ENCODE measurements at regions not wholly inside any gene's neighbourhood (a gene's known extent, or its start where the extent isn't known, plus 50 kb on each side); places are given as distances from the start of the nearest gene placed in this dataset.

DNA sequence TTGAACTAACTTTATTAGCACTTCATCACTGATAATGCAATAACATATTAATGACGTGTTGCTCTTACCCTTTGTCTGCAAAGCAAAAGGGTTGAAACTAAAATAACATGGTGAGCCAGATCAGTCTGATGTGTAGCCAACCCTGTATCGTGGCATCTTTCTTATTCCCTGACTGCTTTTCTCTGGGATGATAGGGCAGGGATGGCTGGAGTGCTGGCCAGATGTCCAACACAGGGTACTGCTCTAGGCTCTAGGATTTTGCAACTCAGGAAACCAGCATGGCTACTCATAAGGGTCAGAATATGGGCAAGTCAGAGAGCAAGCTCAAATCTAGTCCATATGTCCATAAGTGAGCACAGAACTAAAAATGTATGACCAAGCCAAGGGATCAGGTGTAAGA, 129.1 kb downstream of the SLC17A6 start:
- Mint-ChIP-seq H3K9me3 (peaks cover 54% of the 10 kb centered on the region), H3K4me1 (ENCODE audit: low read depth) (no peaks in the 10 kb centered on the region), H3K4me3 (no peak overlapping the region), H3K27ac (no peak overlapping the region), H3K27me3 (ENCODE audit: insufficient read depth) (no peaks in the 10 kb centered on the region), H3K36me3 (ENCODE audit: low read depth) (no peaks in the 10 kb centered on the region)
- DNase-seq: no peak
- TF ChIP-seq, protein P1, sequence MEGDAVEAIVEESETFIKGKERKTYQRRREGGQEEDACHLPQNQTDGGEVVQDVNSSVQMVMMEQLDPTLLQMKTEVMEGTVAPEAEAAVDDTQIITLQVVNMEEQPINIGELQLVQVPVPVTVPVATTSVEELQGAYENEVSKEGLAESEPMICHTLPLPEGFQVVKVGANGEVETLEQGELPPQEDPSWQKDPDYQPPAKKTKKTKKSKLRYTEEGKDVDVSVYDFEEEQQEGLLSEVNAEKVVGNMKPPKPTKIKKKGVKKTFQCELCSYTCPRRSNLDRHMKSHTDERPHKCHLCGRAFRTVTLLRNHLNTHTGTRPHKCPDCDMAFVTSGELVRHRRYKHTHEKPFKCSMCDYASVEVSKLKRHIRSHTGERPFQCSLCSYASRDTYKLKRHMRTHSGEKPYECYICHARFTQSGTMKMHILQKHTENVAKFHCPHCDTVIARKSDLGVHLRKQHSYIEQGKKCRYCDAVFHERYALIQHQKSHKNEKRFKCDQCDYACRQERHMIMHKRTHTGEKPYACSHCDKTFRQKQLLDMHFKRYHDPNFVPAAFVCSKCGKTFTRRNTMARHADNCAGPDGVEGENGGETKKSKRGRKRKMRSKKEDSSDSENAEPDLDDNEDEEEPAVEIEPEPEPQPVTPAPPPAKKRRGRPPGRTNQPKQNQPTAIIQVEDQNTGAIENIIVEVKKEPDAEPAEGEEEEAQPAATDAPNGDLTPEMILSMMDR (IDR thresholded peaks at IDR 0.05): no peak

DNA sequence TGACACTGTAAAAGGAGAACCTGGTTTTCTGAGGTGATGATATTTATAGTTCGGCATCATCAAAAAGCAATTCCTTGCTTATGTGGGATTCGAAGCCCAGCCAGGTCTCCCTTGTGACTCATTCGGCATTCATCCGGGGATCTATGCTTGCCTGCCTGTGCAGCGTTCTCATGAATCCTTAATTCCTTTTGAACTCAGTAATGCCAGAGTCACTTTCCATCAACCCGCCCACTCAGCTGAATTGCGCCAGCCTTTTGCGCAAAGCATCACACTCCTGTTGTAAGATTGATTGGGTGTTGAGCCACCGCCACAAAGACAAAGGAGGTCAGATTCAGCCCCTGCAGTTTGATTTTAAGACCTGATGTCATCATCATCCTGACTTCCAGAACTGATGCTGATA, 128.6 kb downstream of the SLC17A6 start:
- Mint-ChIP-seq H3K9me3 (peaks cover 54% of the 10 kb centered on the region), H3K27ac (no peak overlapping the region), H3K4me3 (no peak overlapping the region), H3K4me1 (ENCODE audit: low read depth) (no peaks in the 10 kb centered on the region), H3K27me3 (ENCODE audit: insufficient read depth) (no peaks in the 10 kb centered on the region), H3K36me3 (ENCODE audit: low read depth) (no peaks in the 10 kb centered on the region)
- DNase-seq: no peak
- TF ChIP-seq, protein P1 (IDR thresholded peaks at IDR 0.05): no peak

DNA sequence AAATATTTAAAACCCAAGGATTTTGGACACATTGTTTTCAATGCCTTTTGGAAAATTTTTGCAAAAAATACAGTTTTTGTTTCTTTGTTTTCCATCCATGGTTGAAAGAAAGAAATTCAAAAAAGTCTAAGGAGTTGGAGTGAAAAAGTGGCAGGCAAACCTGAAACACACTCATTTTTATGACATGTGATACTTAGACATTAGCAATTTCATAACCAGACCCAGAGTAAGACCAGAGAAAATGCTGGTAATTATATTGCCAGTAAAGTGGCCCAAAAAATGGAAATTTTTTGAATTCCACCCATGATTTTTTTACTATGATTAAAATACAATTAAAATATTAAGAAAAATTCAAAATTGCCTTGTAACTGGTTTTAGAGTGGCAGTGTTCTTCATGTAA, 128.2 kb downstream of the SLC17A6 start:
- Mint-ChIP-seq H3K4me3 (no peak overlapping the region), H3K27me3 (ENCODE audit: insufficient read depth) (no peaks in the 10 kb centered on the region), H3K9me3 (peaks cover 54% of the 10 kb centered on the region), H3K27ac (no peak overlapping the region), H3K36me3 (ENCODE audit: low read depth) (no peaks in the 10 kb centered on the region), H3K4me1 (ENCODE audit: low read depth) (no peaks in the 10 kb centered on the region)
- no peak for DNase-seq
- TF ChIP-seq, protein P1 (IDR thresholded peaks at IDR 0.05): no peak

DNA sequence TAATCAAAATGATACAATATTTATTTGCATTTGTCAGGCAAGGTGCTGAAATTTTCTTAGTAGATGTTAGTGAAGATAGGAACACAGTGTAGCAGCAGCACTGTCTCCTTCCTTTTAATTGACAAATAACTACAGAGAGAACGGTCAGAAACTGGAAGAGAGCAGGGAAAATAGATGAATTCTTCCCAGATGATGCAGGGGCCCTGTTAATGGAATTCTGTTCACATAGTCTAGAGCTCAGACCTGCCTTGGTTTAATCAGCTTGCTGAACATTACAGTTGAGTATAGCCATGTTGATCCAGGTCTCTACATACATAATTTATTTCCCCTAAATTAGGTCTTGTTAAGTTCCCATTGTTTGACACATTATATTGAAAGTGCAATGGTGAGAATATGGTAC, 127.4 kb downstream of the SLC17A6 start:
- Mint-ChIP-seq H3K9me3 (peaks cover 54% of the 10 kb centered on the region), H3K4me1 (ENCODE audit: low read depth) (no peaks in the 10 kb centered on the region), H3K27me3 (ENCODE audit: insufficient read depth) (no peaks in the 10 kb centered on the region), H3K27ac (no peak overlapping the region), H3K4me3 (no peak overlapping the region), H3K36me3 (ENCODE audit: low read depth) (no peaks in the 10 kb centered on the region)
- no peak for DNase-seq
- TF ChIP-seq, protein P1 (IDR thresholded peaks at IDR 0.05): no peak

DNA sequence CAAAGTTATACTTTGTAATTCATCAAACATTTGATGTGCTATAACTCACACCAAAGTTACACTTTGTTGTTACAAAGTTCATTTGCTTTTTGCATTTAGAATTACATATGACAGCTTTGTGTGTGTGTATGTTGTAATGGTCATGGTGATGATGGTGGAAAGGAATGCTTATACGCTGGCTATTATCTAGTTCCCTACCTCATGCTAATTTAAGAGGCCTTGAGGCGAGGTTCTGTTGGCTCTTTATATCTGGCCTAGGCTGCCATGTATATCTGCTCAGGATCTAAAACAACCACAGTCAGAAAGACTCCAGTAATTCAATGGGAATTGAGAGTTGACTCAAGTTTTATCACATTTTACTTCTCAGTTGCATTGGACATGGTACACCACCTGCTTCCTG, 123.4 kb downstream of the SLC17A6 start:
- TF ChIP-seq, protein P1 (IDR thresholded peaks at IDR 0.05): no peak
- no peak for DNase-seq
- no peaks in the 10 kb centered on the region for H3K36me3 Mint-ChIP-seq (ENCODE audit: low read depth)
- H3K27ac Mint-ChIP-seq: no peak overlapping the region
- H3K4me1 Mint-ChIP-seq (ENCODE audit: low read depth): no peaks in the 10 kb centered on the region
- H3K27me3 Mint-ChIP-seq (ENCODE audit: insufficient read depth): no peaks in the 10 kb centered on the region
- H3K4me3 Mint-ChIP-seq: no peak overlapping the region
- peaks cover 39% of the 10 kb centered on the region for H3K9me3 Mint-ChIP-seq

DNA sequence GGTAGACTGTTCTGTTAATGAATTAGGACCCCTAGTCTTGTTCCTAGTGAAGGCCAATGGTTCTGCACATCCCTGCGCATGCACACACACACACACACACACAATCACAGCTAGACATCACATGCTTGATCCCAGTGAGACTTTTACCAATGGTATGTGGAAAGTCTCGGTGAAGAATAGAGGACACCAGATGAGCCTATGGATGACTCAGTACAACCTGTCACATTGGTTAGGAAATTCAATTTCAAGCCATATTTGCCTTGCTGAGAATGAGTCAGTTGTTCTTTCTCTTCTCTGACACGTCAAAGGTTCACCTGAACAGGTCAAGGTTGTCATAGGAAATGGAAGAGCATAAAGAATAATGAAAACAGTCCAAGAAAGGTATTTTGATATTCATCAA, 122.0 kb downstream of the SLC17A6 start:
- Mint-ChIP-seq H3K9me3 (peaks cover 44% of the 10 kb centered on the region), H3K4me1 (ENCODE audit: low read depth) (no peaks in the 10 kb centered on the region)

More for the DNA sequence above, 122.0 kb downstream of the SLC17A6 start:
- DNase-seq: no peak
- TF ChIP-seq, protein P1 (IDR thresholded peaks at IDR 0.05): no peak
- H3K4me3 Mint-ChIP-seq: no peak overlapping the region
- H3K27ac Mint-ChIP-seq: no peak overlapping the region
- H3K36me3 Mint-ChIP-seq (ENCODE audit: low read depth): no peaks in the 10 kb centered on the region
- no peaks in the 10 kb centered on the region for H3K27me3 Mint-ChIP-seq (ENCODE audit: insufficient read depth)
